Mesodermal cell (in vitro differentiated cells): ENCODE measurements at regions not wholly inside any gene's neighbourhood (a gene's known extent, or its start where the extent isn't known, plus 50 kb on each side); places are given as distances from the start of the nearest gene placed in this dataset.

Experiments
- H3K27ac ChIP-seq: 2 replicates; pipeline ENCODE4 v1.7.0; 2013; ENCODE audit warnings: mild to moderate bottlenecking, low read depth, low read length, moderate library complexity; ENCODE audit not compliant: severe bottlenecking
- H3K36me3 ChIP-seq: 2 replicates; pipeline ENCODE4 v1.7.1; 2013; ENCODE audit warnings: mild to moderate bottlenecking, low read length, moderate library complexity; ENCODE audit not compliant: control insufficient read depth, insufficient read depth
- H3K4me1 ChIP-seq: one replicate; pipeline ENCODE4 v1.7.1; 2013; ENCODE audit warnings: mild to moderate bottlenecking, low read length; ENCODE audit not compliant: insufficient read depth, control insufficient read depth, poor library complexity, severe bottlenecking
- H3K4me3 ChIP-seq: 2 replicates; pipeline ENCODE4 v1.7.0; 2013; ENCODE audit warnings: low read length, control low read depth, mild to moderate bottlenecking; ENCODE audit not compliant: insufficient read depth, poor library complexity, severe bottlenecking; ENCODE audit errors: extremely low read depth
- H3K9me3 ChIP-seq: 2 replicates; pipeline ENCODE4 v1.7.1; 2013; ENCODE audit warnings: mild to moderate bottlenecking, low read length, moderate library complexity; ENCODE audit not compliant: control insufficient read depth
- WGBS, 2 experiments: methylation state at CpG; one replicate each; pipeline ENCODE4 v1.1.5; 2013; ENCODE audit warnings: missing lambda C conversion rate in 2 of 2; ENCODE audit not compliant: insufficient coverage in 2 of 2; 5-methylcytosine and 5-hydroxymethylcytosine counted together

GRCh38 chr1:182279302-182279701 lies 112.3 kb downstream of the GLUL start:
- Histone ChIP-seq H3K4me3 (no peak overlapping the region), H3K9me3 (no peaks in the 10 kb centered on the region), H3K36me3 (no peaks in the 10 kb centered on the region), H3K4me1 (peaks cover 13% of the 10 kb centered on the region), H3K27ac (no peak overlapping the region)
- WGBS, 2 experiments = 83 to 88% methylated on average over 1 to 2 of the region's 7 CpGs

- Histone ChIP-seq H3K9me3 (no peaks in the 10 kb centered on the region), H3K36me3 (no peaks in the 10 kb centered on the region), H3K4me3 (no peak overlapping the region), H3K27ac (no peak overlapping the region), H3K4me1 (peaks cover 13% of the 10 kb centered on the region)
- WGBS, 2 experiments = 95% methylated on average over 6 of the region's 7 CpGs
These were observed 113.2 kb downstream of the GLUL start for GRCh38 chr1:182278144-182279054.

GRCh38 chr1:182275271-182275670 lies 116.3 kb downstream of the GLUL start:
- Histone ChIP-seq H3K4me3 (no peak overlapping the region), H3K27ac (no peak overlapping the region), H3K36me3 (no peaks in the 10 kb centered on the region), H3K9me3 (no peaks in the 10 kb centered on the region), H3K4me1 (peaks cover 13% of the 10 kb centered on the region)
- 100% methylated on average over 1 of the region's 4 CpGs; no CpG with 5 or more reads in 1 of the 2 experiments for WGBS, 2 experiments

GRCh38 chr1:182274618-182275017 lies 117.0 kb downstream of the GLUL start:
- Histone ChIP-seq H3K36me3 (no peaks in the 10 kb centered on the region), H3K4me1 (peaks cover 7% of the 10 kb centered on the region), H3K4me3 (no peak overlapping the region), H3K27ac (no peak overlapping the region), H3K9me3 (no peaks in the 10 kb centered on the region)
- WGBS, 2 experiments = 82 to 100% methylated on average over 2 of the region's 6 CpGs

GRCh38 chr1:182270731-182271130 lies 120.9 kb downstream of the GLUL start:
- no peaks in the 10 kb centered on the region for H3K9me3 ChIP-seq
- no peak overlapping the region for H3K27ac ChIP-seq
- no CpG with 5 or more reads among the region's 1 CpG for WGBS, 2 experiments
- H3K4me1 ChIP-seq = no peaks in the 10 kb centered on the region
- H3K36me3 ChIP-seq = no peaks in the 10 kb centered on the region
- no peak overlapping the region for H3K4me3 ChIP-seq

GRCh38 chr1:182269097-182269496 lies 122.5 kb downstream of the GLUL start:
- Histone ChIP-seq H3K9me3 (no peaks in the 10 kb centered on the region), H3K36me3 (no peaks in the 10 kb centered on the region), H3K27ac (no peak overlapping the region), H3K4me3 (no peak overlapping the region), H3K4me1 (no peaks in the 10 kb centered on the region)
- WGBS, 2 experiments = 83 to 100% methylated on average over 1 to 2 of the region's 3 CpGs

- Histone ChIP-seq H3K27ac (no peak overlapping the region), H3K9me3 (no peaks in the 10 kb centered on the region), H3K36me3 (no peaks in the 10 kb centered on the region), H3K4me1 (no peaks in the 10 kb centered on the region), H3K4me3 (no peak overlapping the region)
- WGBS, 2 experiments = 83 to 100% methylated on average over 1 of the region's 1 CpG
These were observed 122.9 kb downstream of the GLUL start for GRCh38 chr1:182268669-182269068.

GRCh38 chr1:182264185-182264584 lies 127.4 kb downstream of the GLUL start:
- Histone ChIP-seq H3K4me3 (no peak overlapping the region), H3K9me3 (no peaks in the 10 kb centered on the region), H3K27ac (no peak overlapping the region), H3K36me3 (no peaks in the 10 kb centered on the region), H3K4me1 (no peaks in the 10 kb centered on the region)
- 86 to 100% methylated on average over 1 of the region's 1 CpG for WGBS, 2 experiments

GRCh38 chr1:182263706-182264105 lies 127.9 kb downstream of the GLUL start:
- no peaks in the 10 kb centered on the region for H3K36me3 ChIP-seq
- 67 to 82% methylated on average over 1 of the region's 1 CpG for WGBS, 2 experiments
- H3K9me3 ChIP-seq = no peaks in the 10 kb centered on the region
- no peak overlapping the region for H3K4me3 ChIP-seq
- H3K27ac ChIP-seq = no peak overlapping the region
- H3K4me1 ChIP-seq = no peaks in the 10 kb centered on the region

- Histone ChIP-seq H3K9me3 (no peaks in the 10 kb centered on the region), H3K27ac (no peak overlapping the region), H3K4me1 (no peaks in the 10 kb centered on the region), H3K4me3 (no peak overlapping the region), H3K36me3 (no peaks in the 10 kb centered on the region)
- WGBS, 2 experiments = 85 to 89% methylated on average over 1 of the region's 1 CpG
These were observed 129.2 kb downstream of the GLUL start for GRCh38 chr1:182262425-182262824.

GRCh38 chr1:182261655-182262054 lies 129.9 kb downstream of the GLUL start:
- H3K27ac ChIP-seq = no peak overlapping the region
- no peaks in the 10 kb centered on the region for H3K9me3 ChIP-seq
- WGBS, 2 experiments = no CpG with 5 or more reads among the region's 1 CpG
- H3K36me3 ChIP-seq = no peaks in the 10 kb centered on the region
- no peak overlapping the region for H3K4me3 ChIP-seq
- no peaks in the 10 kb centered on the region for H3K4me1 ChIP-seq
